SK-N-SH treated with all-trans-retinoic acid at 6 μM for 48 hours (cell line): ENCODE measurements at regions not wholly inside any gene's neighbourhood (a gene's known extent, or its start where the extent isn't known, plus 50 kb on each side); places are given as distances from the start of the nearest gene placed in this dataset.

Experiments
- ATAC-seq: fragments of 200-7000 bp; cut with Tn5 transposase; 3 replicates; pipeline ENCODE4 v1.9.1; 2020; ENCODE audit warnings: mild to moderate bottlenecking, moderate library complexity
- ARNTL ChIP-seq: fragments of 450-650 bp; formaldehyde crosslinking; IDR thresholded peaks from 2 replicates; pipeline ENCODE4 v1.5.0; 2020; ENCODE audit warnings: low read depth, mild to moderate bottlenecking, moderate library complexity, borderline replicate concordance
- BACH2 ChIP-seq: fragments of 250-450 bp; sonication (Bioruptor Pico); IDR thresholded peaks from 2 replicates; pipeline ENCODE4 v1.9.0; 2021; ENCODE audit warnings: mild to moderate bottlenecking, borderline replicate concordance
- CSDC2 ChIP-seq: fragments of 250-450 bp; sonication (Bioruptor Pico); IDR thresholded peaks from 2 replicates; pipeline ENCODE4 v1.5.0; 2020; ENCODE audit warnings: mild to moderate bottlenecking, moderate library complexity
- ESRRG ChIP-seq: fragments of 250-450 bp; sonication (Bioruptor Pico); IDR thresholded peaks from 2 replicates; pipeline ENCODE4 v1.6.1; 2021; ENCODE audit warnings: mild to moderate bottlenecking
- GLIS3 ChIP-seq: fragments of 250-450 bp; sonication (Bioruptor Pico); IDR thresholded peaks from 2 replicates; pipeline ENCODE4 v1.5.0; 2020; ENCODE audit warnings: mild to moderate bottlenecking, moderate library complexity
- ISL1 ChIP-seq: fragments of 250-450 bp; sonication (Bioruptor Pico); IDR thresholded peaks from 2 replicates; pipeline ENCODE4 v2.1.2; 2022; ENCODE audit warnings: mild to moderate bottlenecking, moderate library complexity
- OSR1 ChIP-seq: fragments of 250-450 bp; sonication (Bioruptor Pico); IDR thresholded peaks from 2 replicates; pipeline ENCODE4 v1.8.0; 2022; ENCODE audit warnings: moderate library complexity, mild to moderate bottlenecking, inconsistent platforms
- PPARA ChIP-seq: fragments of 250-450 bp; sonication (Bioruptor Pico); IDR thresholded peaks from 2 replicates; pipeline ENCODE4 v1.5.0; 2020; ENCODE audit warnings: mild to moderate bottlenecking, borderline replicate concordance
- RARB ChIP-seq: fragments of 250-450 bp; sonication (Bioruptor Pico); IDR thresholded peaks from 2 replicates; pipeline ENCODE4 v1.8.0; 2021; ENCODE audit warnings: mild to moderate bottlenecking, moderate library complexity
- TCF4 ChIP-seq: fragments of 250-450 bp; sonication (Bioruptor Pico); IDR thresholded peaks from 2 replicates; pipeline ENCODE4 v1.8.0; 2021; ENCODE audit warnings: mild to moderate bottlenecking, moderate library complexity, borderline replicate concordance
- TOX ChIP-seq: fragments of 250-450 bp; sonication (Bioruptor Pico); IDR thresholded peaks from 2 replicates; pipeline ENCODE4 v1.8.0; 2021; ENCODE audit warnings: mild to moderate bottlenecking, moderate library complexity, borderline replicate concordance
- ZC3H10 ChIP-seq: fragments of 250-450 bp; sonication (Bioruptor Pico); IDR thresholded peaks from 2 replicates; pipeline ENCODE4 v1.5.1; 2021; ENCODE audit warnings: mild to moderate bottlenecking, moderate library complexity
- ZFP3 ChIP-seq: fragments of 250-450 bp; sonication (Bioruptor Pico); IDR thresholded peaks from 2 replicates; pipeline ENCODE4 v1.5.0; 2020; ENCODE audit warnings: mild to moderate bottlenecking, moderate library complexity
- ZFP30 ChIP-seq: fragments of 450-650 bp; formaldehyde crosslinking; IDR thresholded peaks from 2 replicates; pipeline ENCODE4 v1.5.0; 2022; ENCODE audit warnings: mild to moderate bottlenecking, moderate library complexity
- ZNF70 ChIP-seq: fragments of 450-650 bp; formaldehyde crosslinking; IDR thresholded peaks from 2 replicates; pipeline ENCODE4 v1.5.0; 2020; ENCODE audit warnings: mild to moderate bottlenecking, moderate library complexity
- TF ChIP-seq, protein P1 (sequence below): fragments of 250-450 bp; sonication (Bioruptor Pico); IDR thresholded peaks from 2 replicates; pipeline ENCODE4 v1.8.0; 2020; ENCODE audit warnings: mild to moderate bottlenecking, moderate library complexity, borderline replicate concordance
- TF ChIP-seq, protein P2 (sequence below): fragments of 250-450 bp; sonication (Bioruptor Pico); IDR thresholded peaks from 2 replicates; pipeline ENCODE4 v1.5.0; 2020; ENCODE audit warnings: mild to moderate bottlenecking, moderate library complexity
- TF ChIP-seq, protein P3 (sequence below): fragments of 250-450 bp; sonication (Bioruptor Pico); IDR thresholded peaks from 2 replicates; pipeline ENCODE4 v1.8.0; 2021; ENCODE audit warnings: low read depth, mild to moderate bottlenecking, moderate library complexity, borderline replicate concordance

- TF ChIP-seq, protein P1, sequence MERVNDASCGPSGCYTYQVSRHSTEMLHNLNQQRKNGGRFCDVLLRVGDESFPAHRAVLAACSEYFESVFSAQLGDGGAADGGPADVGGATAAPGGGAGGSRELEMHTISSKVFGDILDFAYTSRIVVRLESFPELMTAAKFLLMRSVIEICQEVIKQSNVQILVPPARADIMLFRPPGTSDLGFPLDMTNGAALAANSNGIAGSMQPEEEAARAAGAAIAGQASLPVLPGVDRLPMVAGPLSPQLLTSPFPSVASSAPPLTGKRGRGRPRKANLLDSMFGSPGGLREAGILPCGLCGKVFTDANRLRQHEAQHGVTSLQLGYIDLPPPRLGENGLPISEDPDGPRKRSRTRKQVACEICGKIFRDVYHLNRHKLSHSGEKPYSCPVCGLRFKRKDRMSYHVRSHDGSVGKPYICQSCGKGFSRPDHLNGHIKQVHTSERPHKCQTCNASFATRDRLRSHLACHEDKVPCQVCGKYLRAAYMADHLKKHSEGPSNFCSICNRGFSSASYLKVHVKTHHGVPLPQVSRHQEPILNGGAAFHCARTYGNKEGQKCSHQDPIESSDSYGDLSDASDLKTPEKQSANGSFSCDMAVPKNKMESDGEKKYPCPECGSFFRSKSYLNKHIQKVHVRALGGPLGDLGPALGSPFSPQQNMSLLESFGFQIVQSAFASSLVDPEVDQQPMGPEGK, result no peak
- no peak for TF ChIP-seq TCF4 (CRISPR knock-in tag)
- no peak for TF ChIP-seq ZFP30 (CRISPR knock-in tag)
- TF ChIP-seq GLIS3 (CRISPR knock-in tag), result no peak
Observed at GRCh38 chr1:116279715-116280114, 93.3 kb upstream of the ATP1A1 start (continued).

DNA sequence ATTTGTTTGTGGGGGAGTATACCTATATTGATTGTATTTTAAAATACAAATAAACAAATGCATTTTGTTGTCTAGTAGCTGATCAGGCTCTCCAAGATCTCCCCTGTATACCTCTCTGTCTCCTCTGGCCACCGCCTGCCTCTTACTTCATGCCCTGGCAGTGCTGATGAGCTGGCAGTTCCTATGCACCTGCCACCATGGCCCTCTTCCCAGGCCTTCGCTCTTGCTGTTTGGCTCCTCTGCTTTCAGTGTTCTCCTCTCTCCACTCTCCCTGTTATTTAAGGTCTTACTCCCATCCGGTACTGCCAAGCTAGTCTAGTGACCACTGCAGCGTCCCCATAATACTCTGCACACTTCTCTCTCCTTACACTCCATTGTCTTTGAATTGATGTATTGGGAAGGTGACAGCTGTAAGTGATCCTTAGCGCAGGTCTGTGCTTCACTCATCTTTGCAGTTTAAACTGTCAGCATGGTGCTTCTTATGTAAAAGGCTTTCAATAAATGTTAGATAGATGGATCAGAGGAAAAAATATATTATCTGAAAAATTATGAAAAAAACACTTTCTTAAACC, 88.1 kb upstream of the ATP1A1 start:
- TF ChIP-seq ESRRG (CRISPR knock-in tag), result no peak
- no peak for TF ChIP-seq ISL1 (CRISPR knock-in tag)
- ATAC-seq, result no peak

- TF ChIP-seq OSR1 (CRISPR knock-in tag) (no peak), RARB (no peak)
- ATAC-seq, result no peak
Observed at GRCh38 chr1:116286541-116286971, 86.5 kb upstream of the ATP1A1 start.

DNA sequence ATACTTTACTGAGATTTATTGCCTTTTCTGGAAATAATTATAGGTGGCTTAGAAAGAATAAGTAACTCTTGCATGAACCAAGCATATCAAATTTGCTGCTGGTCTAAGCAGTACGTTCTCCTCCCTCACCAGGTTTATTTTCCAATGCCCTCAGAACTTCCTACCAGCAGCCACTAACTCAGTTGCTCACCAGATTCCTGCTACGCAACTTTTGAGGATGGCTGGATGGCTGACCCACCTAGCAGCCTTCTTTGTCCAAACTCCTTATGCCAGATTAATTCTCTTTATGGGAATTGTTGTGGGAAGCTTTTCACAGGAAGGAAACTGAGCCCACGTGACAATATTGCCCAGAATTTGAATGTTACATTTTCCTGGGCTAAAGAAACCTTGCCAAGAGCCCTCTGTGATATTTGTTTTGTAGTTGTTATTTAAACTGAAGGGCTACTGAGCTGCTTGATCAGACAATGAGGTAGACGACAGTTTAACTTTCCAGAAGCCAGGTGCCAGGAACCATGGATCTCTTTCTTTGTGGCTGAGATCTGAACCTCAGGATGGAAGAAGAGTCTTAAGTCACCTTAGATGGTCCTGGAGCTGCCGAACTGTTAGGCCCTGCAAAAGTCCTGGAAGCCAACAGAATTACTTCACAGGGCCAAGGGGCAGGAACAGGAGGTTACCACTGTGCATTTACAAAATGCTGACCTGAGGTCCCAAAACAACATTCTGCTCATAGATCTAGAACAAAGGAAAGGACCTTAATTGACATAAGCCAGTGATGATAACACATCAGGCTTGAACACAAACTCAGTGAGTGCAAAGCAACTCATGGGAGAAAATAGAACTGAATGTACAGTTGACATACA, 85.5 kb upstream of the ATP1A1 start:
- ATAC-seq, result no peak
- TF ChIP-seq, protein P2, sequence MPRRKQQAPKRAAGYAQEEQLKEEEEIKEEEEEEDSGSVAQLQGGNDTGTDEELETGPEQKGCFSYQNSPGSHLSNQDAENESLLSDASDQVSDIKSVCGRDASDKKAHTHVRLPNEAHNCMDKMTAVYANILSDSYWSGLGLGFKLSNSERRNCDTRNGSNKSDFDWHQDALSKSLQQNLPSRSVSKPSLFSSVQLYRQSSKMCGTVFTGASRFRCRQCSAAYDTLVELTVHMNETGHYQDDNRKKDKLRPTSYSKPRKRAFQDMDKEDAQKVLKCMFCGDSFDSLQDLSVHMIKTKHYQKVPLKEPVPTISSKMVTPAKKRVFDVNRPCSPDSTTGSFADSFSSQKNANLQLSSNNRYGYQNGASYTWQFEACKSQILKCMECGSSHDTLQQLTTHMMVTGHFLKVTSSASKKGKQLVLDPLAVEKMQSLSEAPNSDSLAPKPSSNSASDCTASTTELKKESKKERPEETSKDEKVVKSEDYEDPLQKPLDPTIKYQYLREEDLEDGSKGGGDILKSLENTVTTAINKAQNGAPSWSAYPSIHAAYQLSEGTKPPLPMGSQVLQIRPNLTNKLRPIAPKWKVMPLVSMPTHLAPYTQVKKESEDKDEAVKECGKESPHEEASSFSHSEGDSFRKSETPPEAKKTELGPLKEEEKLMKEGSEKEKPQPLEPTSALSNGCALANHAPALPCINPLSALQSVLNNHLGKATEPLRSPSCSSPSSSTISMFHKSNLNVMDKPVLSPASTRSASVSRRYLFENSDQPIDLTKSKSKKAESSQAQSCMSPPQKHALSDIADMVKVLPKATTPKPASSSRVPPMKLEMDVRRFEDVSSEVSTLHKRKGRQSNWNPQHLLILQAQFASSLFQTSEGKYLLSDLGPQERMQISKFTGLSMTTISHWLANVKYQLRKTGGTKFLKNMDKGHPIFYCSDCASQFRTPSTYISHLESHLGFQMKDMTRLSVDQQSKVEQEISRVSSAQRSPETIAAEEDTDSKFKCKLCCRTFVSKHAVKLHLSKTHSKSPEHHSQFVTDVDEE (CRISPR knock-in tag), result no peak
- TF ChIP-seq PPARA (CRISPR knock-in tag), result no peak
- TF ChIP-seq ZFP3 (CRISPR knock-in tag), result no peak
- no peak for TF ChIP-seq ZC3H10 (CRISPR knock-in tag)
- no peak for TF ChIP-seq TOX (CRISPR knock-in tag)
- TF ChIP-seq OSR1 (CRISPR knock-in tag), result no peak
- TF ChIP-seq CSDC2 (CRISPR knock-in tag), result no peak
- TF ChIP-seq ESRRG (CRISPR knock-in tag), result no peak
- no peak for TF ChIP-seq BACH2
- TF ChIP-seq, protein P3, sequence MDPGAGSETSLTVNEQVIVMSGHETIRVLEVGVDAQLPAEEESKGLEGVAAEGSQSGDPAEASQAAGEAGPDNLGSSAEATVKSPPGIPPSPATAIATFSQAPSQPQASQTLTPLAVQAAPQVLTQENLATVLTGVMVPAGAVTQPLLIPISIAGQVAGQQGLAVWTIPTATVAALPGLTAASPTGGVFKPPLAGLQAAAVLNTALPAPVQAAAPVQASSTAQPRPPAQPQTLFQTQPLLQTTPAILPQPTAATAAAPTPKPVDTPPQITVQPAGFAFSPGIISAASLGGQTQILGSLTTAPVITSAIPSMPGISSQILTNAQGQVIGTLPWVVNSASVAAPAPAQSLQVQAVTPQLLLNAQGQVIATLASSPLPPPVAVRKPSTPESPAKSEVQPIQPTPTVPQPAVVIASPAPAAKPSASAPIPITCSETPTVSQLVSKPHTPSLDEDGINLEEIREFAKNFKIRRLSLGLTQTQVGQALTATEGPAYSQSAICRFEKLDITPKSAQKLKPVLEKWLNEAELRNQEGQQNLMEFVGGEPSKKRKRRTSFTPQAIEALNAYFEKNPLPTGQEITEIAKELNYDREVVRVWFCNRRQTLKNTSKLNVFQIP (CRISPR knock-in tag), result no peak
- TF ChIP-seq ZNF70, result no peak
- no peak for TF ChIP-seq RARB
- no peak for TF ChIP-seq ZFP30 (CRISPR knock-in tag)
- TF ChIP-seq ARNTL (CRISPR knock-in tag), result no peak

- ATAC-seq, result no peak
- TF ChIP-seq, protein P2 (CRISPR knock-in tag), result no peak
- TF ChIP-seq TCF4 (CRISPR knock-in tag), result no peak
- TF ChIP-seq, all 23 proteins: peak for 0
Observed at GRCh38 chr1:116288201-116288598, 84.8 kb upstream of the ATP1A1 start.
